GM12878 (cell line): ENCODE measurements at regions not wholly inside any gene's neighbourhood (a gene's known extent, or its start where the extent isn't known, plus 50 kb on each side); places are given as distances from the start of the nearest gene placed in this dataset.

ENCODE experiments used
- ATF7 ChIP-seq: fragments of 450-650 bp; IDR thresholded peaks from 2 replicates; pipeline ENCODE4 v1.6.1; 2016; ENCODE audit warnings: low read depth, mild to moderate bottlenecking
- MYC ChIP-seq: IDR thresholded peaks from 2 replicates; pipeline ENCODE4 v1.6.1; 2011; ENCODE audit warnings: mild to moderate bottlenecking, low read length, moderate library complexity, inconsistent platforms; ENCODE audit not compliant: insufficient read depth, insufficient replicate concordance, insufficient read length, severe bottlenecking
- POLR2AphosphoS5 ChIP-seq: IDR thresholded peaks from 2 replicates; pipeline ENCODE4 v1.6.1; 2011; ENCODE audit warnings: mild to moderate bottlenecking, low read length, inconsistent platforms
- RAD51 ChIP-seq: fragments of 450-650 bp; IDR thresholded peaks from 2 replicates; pipeline ENCODE4 v1.6.1; 2016; ENCODE audit warnings: moderate library complexity, mild to moderate bottlenecking, inconsistent platforms
- SMAD1 ChIP-seq: fragments of 450-650 bp; IDR thresholded peaks from 2 replicates; pipeline ENCODE4 v1.6.1; 2018; ENCODE audit warnings: mild to moderate bottlenecking, low read depth; ENCODE audit not compliant: partially characterized antibody
- TF ChIP-seq, protein P1 (sequence below), 3 experiments: IDR thresholded peaks in 2 of 3; conservative IDR thresholded peaks in 1 of 3; 2 replicates each; pipeline ENCODE4 v1.5.1; 2011; ENCODE audit warnings: low read depth in 3 of 3, low read length in 3 of 3, mild to moderate bottlenecking in 3 of 3, control low read depth in 2 of 3, moderate library complexity in 2 of 3, inconsistent platforms in 1 of 3, mixed read lengths in 1 of 3; ENCODE audit not compliant: control insufficient read depth in 2 of 3, insufficient read depth in 1 of 3; ENCODE audit errors: extremely low read depth in 1 of 3

DNA sequence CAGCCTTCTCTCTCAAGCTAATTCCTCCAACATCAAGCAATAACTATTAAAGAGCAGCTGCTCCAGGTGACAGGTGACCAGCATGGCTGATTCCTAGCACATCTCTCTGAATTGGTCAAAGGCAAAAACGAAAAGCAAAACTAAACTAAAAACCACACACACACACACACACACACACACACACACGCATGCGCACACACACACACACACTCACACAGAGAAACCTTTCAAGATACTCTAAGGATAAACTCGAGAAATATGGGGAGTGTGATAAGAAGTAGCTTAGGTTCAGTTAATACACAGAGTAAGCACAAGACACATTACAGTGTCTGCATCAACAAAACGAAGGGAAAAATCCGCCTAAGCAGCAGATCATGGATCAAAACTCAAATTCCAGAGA, 74.5 kb upstream of the FZD7 start:
- no peak for TF ChIP-seq SMAD1
- TF ChIP-seq, protein P1, sequence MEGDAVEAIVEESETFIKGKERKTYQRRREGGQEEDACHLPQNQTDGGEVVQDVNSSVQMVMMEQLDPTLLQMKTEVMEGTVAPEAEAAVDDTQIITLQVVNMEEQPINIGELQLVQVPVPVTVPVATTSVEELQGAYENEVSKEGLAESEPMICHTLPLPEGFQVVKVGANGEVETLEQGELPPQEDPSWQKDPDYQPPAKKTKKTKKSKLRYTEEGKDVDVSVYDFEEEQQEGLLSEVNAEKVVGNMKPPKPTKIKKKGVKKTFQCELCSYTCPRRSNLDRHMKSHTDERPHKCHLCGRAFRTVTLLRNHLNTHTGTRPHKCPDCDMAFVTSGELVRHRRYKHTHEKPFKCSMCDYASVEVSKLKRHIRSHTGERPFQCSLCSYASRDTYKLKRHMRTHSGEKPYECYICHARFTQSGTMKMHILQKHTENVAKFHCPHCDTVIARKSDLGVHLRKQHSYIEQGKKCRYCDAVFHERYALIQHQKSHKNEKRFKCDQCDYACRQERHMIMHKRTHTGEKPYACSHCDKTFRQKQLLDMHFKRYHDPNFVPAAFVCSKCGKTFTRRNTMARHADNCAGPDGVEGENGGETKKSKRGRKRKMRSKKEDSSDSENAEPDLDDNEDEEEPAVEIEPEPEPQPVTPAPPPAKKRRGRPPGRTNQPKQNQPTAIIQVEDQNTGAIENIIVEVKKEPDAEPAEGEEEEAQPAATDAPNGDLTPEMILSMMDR (IDR thresholded peaks at IDR 0.05 in 2 of 3, conservative IDR thresholded peaks at IDR 0.05 in 1 of 3; ENCODE audit: control insufficient read depth in 2 of 3, extremely low read depth in 1 of 3, insufficient read depth in 1 of 3, low read depth in 3 of 3, low read length in 3 of 3): no peak
- TF ChIP-seq ATF7: no peak
- no peak for TF ChIP-seq MYC
- TF ChIP-seq RAD51: no peak
- no peak for TF ChIP-seq POLR2AphosphoS5
